Neural crest cell (in vitro differentiated cells): ENCODE measurements at regions not wholly inside any gene's neighbourhood (a gene's known extent, or its start where the extent isn't known, plus 50 kb on each side); places are given as distances from the start of the nearest gene placed in this dataset.

ENCODE experiments used
- DNase-seq: peaks from one replicate; pipeline ENCODE4 v3.0.0; 2021; ENCODE audit warnings: low read depth, mixed read lengths, low spot score
- H3K27ac Mint-ChIP-seq: one replicate; pipeline ENCODE4 v1.8.0; 2021; ENCODE audit warnings: mild to moderate bottlenecking, mixed read lengths; ENCODE audit not compliant: unreplicated experiment
- H3K27me3 Mint-ChIP-seq: 2 replicates; pipeline ENCODE4 v1.8.0; 2021; ENCODE audit warnings: low read depth, mild to moderate bottlenecking, mixed read lengths
- H3K36me3 Mint-ChIP-seq: 2 replicates; pipeline ENCODE4 v1.8.0; 2021; ENCODE audit warnings: low read depth, mild to moderate bottlenecking, mixed read lengths
- H3K4me1 Mint-ChIP-seq: 2 replicates; pipeline ENCODE4 v1.8.0; 2021; ENCODE audit warnings: mixed read lengths
- H3K4me3 Mint-ChIP-seq: one replicate; pipeline ENCODE4 v1.8.0; 2021; ENCODE audit warnings: mild to moderate bottlenecking, mixed read lengths
- H3K9me3 Mint-ChIP-seq: 2 replicates; pipeline ENCODE4 v1.8.0; 2021; ENCODE audit warnings: mixed read lengths
- CTCF ChIP-seq: fragments of 200-600 bp; sonication (generic); conservative IDR thresholded peaks from 2 replicates; pipeline ENCODE4 v1.5.0; 2021; ENCODE audit warnings: antibody characterized with exemption, mild to moderate bottlenecking

- Mint-ChIP-seq H3K27ac (no peak overlapping the region), H3K36me3 (no peaks in the 10 kb centered on the region), H3K27me3 (peaks cover 11% of the 10 kb centered on the region), H3K9me3 (no peaks in the 10 kb centered on the region), H3K4me1 (peaks cover 27% of the 10 kb centered on the region), H3K4me3 (peak overlapping the region; percentile 44)
- no peak for DNase-seq
- no peak for TF ChIP-seq CTCF
Measured at GRCh38 chr7:25895792-25896171, 256.2 kb upstream of the NFE2L3 start.

- H3K27ac Mint-ChIP-seq = no peak overlapping the region
- no peaks in the 10 kb centered on the region for H3K9me3 Mint-ChIP-seq
- no peak for TF ChIP-seq CTCF
- DNase-seq = no peak
- H3K36me3 Mint-ChIP-seq = no peaks in the 10 kb centered on the region
- H3K27me3 Mint-ChIP-seq = peaks cover 8% of the 10 kb centered on the region
- peaks cover 27% of the 10 kb centered on the region for H3K4me1 Mint-ChIP-seq
- no peak overlapping the region for H3K4me3 Mint-ChIP-seq
Measured at GRCh38 chr7:25897261-25897782, 254.7 kb upstream of the NFE2L3 start.

- H3K36me3 Mint-ChIP-seq = no peaks in the 10 kb centered on the region
- no peak overlapping the region for H3K4me3 Mint-ChIP-seq
- no peak overlapping the region for H3K27ac Mint-ChIP-seq
- DNase-seq = no peak
- peaks cover 4% of the 10 kb centered on the region for H3K27me3 Mint-ChIP-seq
- H3K4me1 Mint-ChIP-seq = peaks cover 8% of the 10 kb centered on the region
- H3K9me3 Mint-ChIP-seq = no peaks in the 10 kb centered on the region
- TF ChIP-seq CTCF = no peak
Measured at GRCh38 chr7:25900245-25900644, 251.8 kb upstream of the NFE2L3 start.

- Mint-ChIP-seq H3K27ac (no peak overlapping the region), H3K4me3 (no peak overlapping the region), H3K36me3 (no peaks in the 10 kb centered on the region), H3K27me3 (peaks cover 2% of the 10 kb centered on the region), H3K4me1 (peaks cover 3% of the 10 kb centered on the region), H3K9me3 (no peaks in the 10 kb centered on the region)
- TF ChIP-seq CTCF = no peak
- no peak for DNase-seq
Measured at GRCh38 chr7:25900877-25901276, 251.1 kb upstream of the NFE2L3 start.

GRCh38 chr7:25901658-25902057 is 250.3 kb upstream of the NFE2L3 start:
- no peaks in the 10 kb centered on the region for H3K36me3 Mint-ChIP-seq
- H3K9me3 Mint-ChIP-seq = no peaks in the 10 kb centered on the region
- H3K27ac Mint-ChIP-seq = no peak overlapping the region
- H3K4me3 Mint-ChIP-seq = no peak overlapping the region
- no peaks in the 10 kb centered on the region for H3K27me3 Mint-ChIP-seq
- TF ChIP-seq CTCF = no peak
- no peak for DNase-seq
- no peaks in the 10 kb centered on the region for H3K4me1 Mint-ChIP-seq

- TF ChIP-seq CTCF = no peak
- DNase-seq = no peak
- H3K4me3 Mint-ChIP-seq = no peak overlapping the region
- H3K27me3 Mint-ChIP-seq = no peaks in the 10 kb centered on the region
- H3K9me3 Mint-ChIP-seq = no peaks in the 10 kb centered on the region
- no peaks in the 10 kb centered on the region for H3K36me3 Mint-ChIP-seq
- H3K4me1 Mint-ChIP-seq = no peaks in the 10 kb centered on the region
- H3K27ac Mint-ChIP-seq = no peak overlapping the region
Measured at GRCh38 chr7:25906003-25906402, 246.0 kb upstream of the NFE2L3 start.
